A549 (cell line): ENCODE measurements at regions not wholly inside any gene's neighbourhood (a gene's known extent, or its start where the extent isn't known, plus 50 kb on each side); places are given as distances from the start of the nearest gene placed in this dataset.

Source experiments
- CTCF ChIP-seq: fragments of >200 bp; sonication (Bioruptor Twin); formaldehyde crosslinking; IDR thresholded peaks from 3 replicates; pipeline ENCODE4 v1.5.1; 2016
- EP300 ChIP-seq, 2 experiments: fragments of >200 bp; sonication (Bioruptor Twin); formaldehyde crosslinking; IDR thresholded peaks; 2 replicates in 1 of 2; 3 replicates in 1 of 2; pipeline ENCODE4 v1.6.1; 2016 to 2017
- FOSB ChIP-seq: fragments of 250-450 bp; sonication (Bioruptor Pico); IDR thresholded peaks from 2 replicates; pipeline ENCODE4 v1.5.0; 2020; ENCODE audit warnings: mild to moderate bottlenecking, moderate library complexity
- MYC ChIP-seq: IDR thresholded peaks from 2 replicates; pipeline ENCODE4 v1.6.1; 2012; ENCODE audit warnings: mild to moderate bottlenecking, inconsistent platforms, low read length, improper control_type of control experiment, borderline replicate concordance
- RARB ChIP-seq: fragments of 250-450 bp; sonication (Bioruptor Pico); IDR thresholded peaks from 2 replicates; pipeline ENCODE4 v1.8.0; 2021; ENCODE audit warnings: mild to moderate bottlenecking, moderate library complexity

GRCh38 chr22:49589301-49589700 is 238.4 kb downstream of the BRD1 start:
- TF ChIP-seq MYC: no peak
- no peak for TF ChIP-seq EP300 (IDR thresholded peaks at IDR 0.05)
- no peak for TF ChIP-seq FOSB
- TF ChIP-seq RARB (CRISPR knock-in tag): no peak
- no peak for TF ChIP-seq CTCF
